ENCODE measurements at regions not wholly inside any gene's neighbourhood (a gene's known extent, or its start where the extent isn't known, plus 50 kb on each side); places are given as distances from the start of the nearest gene placed in this dataset.

GRCh38 chr5:155313518-155313917 is 300.0 kb downstream of the KIF4B start:
- H3K4me3 ChIP-seq (ENCODE audit: low read depth, low read length): no peak overlapping the region
- no peak for TF ChIP-seq CTCF (conservative IDR thresholded peaks at IDR 0.05; ENCODE audit: low read depth, low read length)
- no peak for DNase-seq (ENCODE audit: low read depth)

- H3K4me3 ChIP-seq (ENCODE audit: low read depth, low read length): no peak overlapping the region
- DNase-seq (ENCODE audit: low read depth): no peak
- TF ChIP-seq CTCF (conservative IDR thresholded peaks at IDR 0.05; ENCODE audit: low read depth, low read length): no peak
These were observed 302.6 kb downstream of the KIF4B start for GRCh38 chr5:155316070-155316714.

- DNase-seq (ENCODE audit: low read depth): no peak
- no peak overlapping the region for H3K4me3 ChIP-seq (ENCODE audit: low read depth, low read length)
- no peak for TF ChIP-seq CTCF (conservative IDR thresholded peaks at IDR 0.05; ENCODE audit: low read depth, low read length)
These were observed 319.1 kb downstream of the KIF4B start for GRCh38 chr5:155332618-155333017.

- DNase-seq (ENCODE audit: low read depth): no peak
- H3K4me3 ChIP-seq (ENCODE audit: low read depth, low read length): no peak overlapping the region
- TF ChIP-seq CTCF (conservative IDR thresholded peaks at IDR 0.05; ENCODE audit: low read depth, low read length): no peak
These were observed 329.4 kb downstream of the KIF4B start for GRCh38 chr5:155342956-155343355.

- no peak for TF ChIP-seq CTCF (conservative IDR thresholded peaks at IDR 0.05; ENCODE audit: low read depth, low read length)
- no peak overlapping the region for H3K4me3 ChIP-seq (ENCODE audit: low read depth, low read length)
- no peak for DNase-seq (ENCODE audit: low read depth)
These were observed 329.9 kb downstream of the KIF4B start for GRCh38 chr5:155343468-155343867.

- no peak for TF ChIP-seq CTCF (conservative IDR thresholded peaks at IDR 0.05; ENCODE audit: low read depth, low read length)
- DNase-seq (ENCODE audit: low read depth): no peak
- no peak overlapping the region for H3K4me3 ChIP-seq (ENCODE audit: low read depth, low read length)
These were observed 339.7 kb downstream of the KIF4B start for GRCh38 chr5:155353231-155353630.

GRCh38 chr5:155366096-155366495 is 352.5 kb downstream of the KIF4B start:
- no peak overlapping the region for H3K4me3 ChIP-seq (ENCODE audit: low read depth, low read length)
- no peak for TF ChIP-seq CTCF (conservative IDR thresholded peaks at IDR 0.05; ENCODE audit: low read depth, low read length)
- no peak for DNase-seq (ENCODE audit: low read depth)

Measured in choroid plexus epithelial cell (primary cell).